Testis (tissue), 2 donors: ENCODE measurements at regions not wholly inside any gene's neighbourhood (a gene's known extent, or its start where the extent isn't known, plus 50 kb on each side); places are given as distances from the start of the nearest gene placed in this dataset.
"Not testable (repeated sequence)": the region's sequence is repeated elsewhere in the genome, so short reads cannot be mapped to it uniquely, and the experiment has no call there.

Experiments
- POLR2A ChIP-seq: fragments of 450-650 bp; IDR thresholded peaks from one replicate; pipeline ENCODE4 v1.6.1; 2017; ENCODE audit warnings: antibody characterized with exemption, mild to moderate bottlenecking, moderate library complexity
- TF ChIP-seq, protein P1 (sequence below), 3 experiments: fragments of 450-650 bp in 2 of 3; fragments of 200-600 bp in 1 of 3; sonication (generic) in 1 of 3; IDR thresholded peaks; one replicate each; pipeline ENCODE4 v1.5.1; 2016 to 2019; ENCODE audit warnings: antibody characterized with exemption in 3 of 3, mild to moderate bottlenecking in 2 of 3, moderate library complexity in 1 of 3

DNA sequence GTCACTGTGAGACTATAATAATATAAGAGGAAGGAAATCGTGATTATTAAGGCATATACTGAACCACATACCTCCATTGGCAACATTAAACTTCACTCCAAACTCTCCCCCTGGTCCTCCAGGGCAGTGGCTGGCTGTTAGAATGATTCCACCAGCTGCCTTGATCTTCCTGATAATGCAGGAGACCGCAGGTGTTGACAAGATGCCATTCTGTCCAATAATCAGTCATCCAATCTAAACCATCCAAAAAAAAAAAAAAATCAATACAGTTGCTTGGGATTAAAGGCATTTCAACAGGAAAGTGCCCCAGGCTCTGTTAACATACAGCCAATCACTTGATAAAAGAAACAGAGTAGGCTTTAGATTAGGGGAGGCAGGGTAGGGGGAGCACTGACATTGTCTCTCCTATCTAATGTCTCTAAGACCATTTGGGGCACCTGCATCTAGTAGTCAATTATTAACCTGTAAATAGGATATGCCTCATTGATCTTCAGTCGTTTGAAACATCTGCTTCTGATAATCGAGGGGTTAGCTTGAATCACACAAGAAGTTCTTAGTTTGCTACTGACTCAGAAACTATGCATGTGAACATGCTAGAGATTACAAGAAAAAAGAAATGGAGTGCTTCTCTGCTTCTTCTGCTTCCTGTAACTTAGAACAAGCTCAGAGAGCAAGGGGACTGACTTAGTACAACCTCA lies 74.7 kb downstream of the FOXD4L6 start:
- TF ChIP-seq, protein P1, sequence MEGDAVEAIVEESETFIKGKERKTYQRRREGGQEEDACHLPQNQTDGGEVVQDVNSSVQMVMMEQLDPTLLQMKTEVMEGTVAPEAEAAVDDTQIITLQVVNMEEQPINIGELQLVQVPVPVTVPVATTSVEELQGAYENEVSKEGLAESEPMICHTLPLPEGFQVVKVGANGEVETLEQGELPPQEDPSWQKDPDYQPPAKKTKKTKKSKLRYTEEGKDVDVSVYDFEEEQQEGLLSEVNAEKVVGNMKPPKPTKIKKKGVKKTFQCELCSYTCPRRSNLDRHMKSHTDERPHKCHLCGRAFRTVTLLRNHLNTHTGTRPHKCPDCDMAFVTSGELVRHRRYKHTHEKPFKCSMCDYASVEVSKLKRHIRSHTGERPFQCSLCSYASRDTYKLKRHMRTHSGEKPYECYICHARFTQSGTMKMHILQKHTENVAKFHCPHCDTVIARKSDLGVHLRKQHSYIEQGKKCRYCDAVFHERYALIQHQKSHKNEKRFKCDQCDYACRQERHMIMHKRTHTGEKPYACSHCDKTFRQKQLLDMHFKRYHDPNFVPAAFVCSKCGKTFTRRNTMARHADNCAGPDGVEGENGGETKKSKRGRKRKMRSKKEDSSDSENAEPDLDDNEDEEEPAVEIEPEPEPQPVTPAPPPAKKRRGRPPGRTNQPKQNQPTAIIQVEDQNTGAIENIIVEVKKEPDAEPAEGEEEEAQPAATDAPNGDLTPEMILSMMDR (IDR thresholded peaks at IDR 0.05): not testable (repeated sequence)
- TF ChIP-seq POLR2A: not testable (repeated sequence)
